GM23338 (cell line): ENCODE measurements at regions not wholly inside any gene's neighbourhood (a gene's known extent, or its start where the extent isn't known, plus 50 kb on each side); places are given as distances from the start of the nearest gene placed in this dataset.
"Not testable (repeated sequence)": the region's sequence is repeated elsewhere in the genome, so short reads cannot be mapped to it uniquely, and the experiment has no call there.

ENCODE experiments used
- ATAC-seq: fragments of 200-7000 bp; cut with Tn5 transposase; 3 replicates; pipeline ENCODE4 v1.9.1; 2020
- DNase-seq: peaks from one replicate; pipeline ENCODE4 v3.0.0-alpha.2; 2015; ENCODE audit warnings: low spot score
- H2AFZ ChIP-seq: fragments of 200-600 bp; sonication (generic); 2 replicates; pipeline ENCODE4 v1.8.0; 2016; ENCODE audit warnings: antibody characterized with exemption, mild to moderate bottlenecking, moderate library complexity
- H3F3A ChIP-seq: fragments of 200-600 bp; sonication (generic); replicated peaks from 2 replicates; pipeline ENCODE4 v1.8.0; 2017; ENCODE audit warnings: antibody characterized with exemption, mixed run types, low read depth
- H3K27ac ChIP-seq: fragments of 200-600 bp; sonication (generic); 2 replicates; pipeline ENCODE4 v1.6.1; 2016; ENCODE audit warnings: low read depth
- H3K27me3 ChIP-seq: fragments of 200-600 bp; sonication (generic); 2 replicates; pipeline ENCODE4 v1.8.0; 2016; ENCODE audit warnings: mild to moderate bottlenecking, mixed run types, moderate library complexity; ENCODE audit not compliant: insufficient read depth
- H3K36me3 ChIP-seq: fragments of 200-600 bp; sonication (generic); 2 replicates; pipeline ENCODE4 v1.8.0; 2016; ENCODE audit warnings: mild to moderate bottlenecking; ENCODE audit not compliant: insufficient read depth
- H3K4me1 ChIP-seq: fragments of 200-600 bp; sonication (generic); 2 replicates; pipeline ENCODE4 v1.8.0; 2016; ENCODE audit warnings: mild to moderate bottlenecking, moderate library complexity; ENCODE audit not compliant: insufficient read depth
- H3K4me2 ChIP-seq: fragments of 200-600 bp; sonication (generic); 2 replicates; pipeline ENCODE4 v1.7.1; 2017; ENCODE audit warnings: mixed run types
- H3K4me3 ChIP-seq: fragments of 200-600 bp; sonication (generic); 2 replicates; pipeline ENCODE4 v1.6.1; 2016; ENCODE audit warnings: mixed run types
- H3K79me2 ChIP-seq: fragments of 200-600 bp; sonication (generic); replicated peaks from 2 replicates; pipeline ENCODE4 v1.8.0; 2017; ENCODE audit warnings: mild to moderate bottlenecking; ENCODE audit not compliant: insufficient read depth
- H3K9me2 ChIP-seq: fragments of 200-600 bp; sonication (generic); 2 replicates; pipeline ENCODE4 v1.8.0; 2017; ENCODE audit not compliant: insufficient read depth
- H4K20me1 ChIP-seq: fragments of 200-600 bp; sonication (generic); replicated peaks from 2 replicates; pipeline ENCODE4 v1.8.0; 2017; ENCODE audit warnings: mild to moderate bottlenecking; ENCODE audit not compliant: insufficient read depth
- H3K27ac Mint-ChIP-seq: 2 replicates; pipeline ENCODE4 v1.8.0; 2020; ENCODE audit warnings: inconsistent platforms, mild to moderate bottlenecking, moderate library complexity, mixed read lengths
- H3K27me3 Mint-ChIP-seq: 3 replicates; pipeline ENCODE4 v1.8.0; 2022; ENCODE audit warnings: low read depth, mild to moderate bottlenecking, moderate library complexity, mixed read lengths, inconsistent platforms; ENCODE audit not compliant: insufficient read depth, poor library complexity
- H3K36me3 Mint-ChIP-seq: 3 replicates; pipeline ENCODE4 v1.8.0; 2021; ENCODE audit warnings: low read depth, mild to moderate bottlenecking, inconsistent platforms, moderate library complexity, mixed read lengths
- H3K4me1 Mint-ChIP-seq: 3 replicates; pipeline ENCODE4 v1.8.0; 2020; ENCODE audit warnings: mild to moderate bottlenecking, inconsistent platforms, mixed read lengths
- H3K4me3 Mint-ChIP-seq: 3 replicates; pipeline ENCODE4 v1.8.0; 2021; ENCODE audit warnings: moderate library complexity, mild to moderate bottlenecking, inconsistent platforms, mixed read lengths
- H3K9me3 Mint-ChIP-seq: 3 replicates; pipeline ENCODE4 v1.8.0; 2020; ENCODE audit warnings: moderate library complexity, mild to moderate bottlenecking, inconsistent platforms, mixed read lengths
- EZH2 ChIP-seq: fragments of 200-600 bp; sonication (generic); IDR thresholded peaks from one replicate; pipeline ENCODE4 v1.8.0; 2017; ENCODE audit warnings: antibody characterized with exemption, mild to moderate bottlenecking, low read depth; ENCODE audit not compliant: unreplicated experiment
- POLR2AphosphoS5 ChIP-seq: IDR thresholded peaks from 2 replicates; pipeline ENCODE4 v1.6.1; 2016; ENCODE audit warnings: antibody characterized with exemption, low read depth
- ZNF114 ChIP-seq: fragments of 250-450 bp; sonication (Bioruptor Pico); IDR thresholded peaks from 2 replicates; pipeline ENCODE4 v1.5.0; 2020; ENCODE audit warnings: mild to moderate bottlenecking, moderate library complexity
- TF ChIP-seq, protein P1 (sequence below): fragments of 250-450 bp; sonication (Bioruptor Pico); IDR thresholded peaks from 2 replicates; pipeline ENCODE4 v1.5.0; 2020; ENCODE audit warnings: mild to moderate bottlenecking, moderate library complexity

DNA sequence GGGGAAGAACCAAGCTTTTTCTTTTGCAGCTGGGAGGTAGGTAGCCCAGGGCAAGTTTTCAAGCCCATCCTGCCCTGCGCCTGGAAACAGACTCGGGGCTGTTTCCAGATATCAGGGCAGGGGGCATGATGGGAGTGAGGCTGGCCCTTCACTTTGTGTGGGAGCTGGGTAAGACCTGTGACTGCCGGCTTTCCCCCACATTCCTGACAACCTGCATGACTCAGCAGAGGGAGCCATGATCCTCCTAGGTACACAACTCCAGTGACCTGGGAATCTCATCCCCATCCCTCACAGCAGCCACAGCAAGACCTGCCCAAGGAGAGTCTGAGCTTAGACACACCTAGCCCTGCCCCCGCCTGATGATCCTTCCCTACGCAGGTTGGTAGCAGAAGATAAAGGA is 280.8 kb downstream of the SOX4 start:
- Histone ChIP-seq H3K79me2 (peaks cover 39% of the 10 kb centered on the region), H3K4me1 (peaks cover 20% of the 10 kb centered on the region), H2AFZ (no peak overlapping the region), H3K27me3 (no peaks in the 10 kb centered on the region), H3K27ac (no peak overlapping the region), H3K9me2 (no peaks in the 10 kb centered on the region), H3K4me2 (no peak overlapping the region), H3F3A (no peaks in the 10 kb centered on the region), H3K4me3 (no peak overlapping the region), H4K20me1 (0 out of 2 replicates have a peak, but pooled peaks cover 5% of the 10 kb centered on the region), H3K36me3 (no peaks in the 10 kb centered on the region)
- ATAC-seq (no peak), DNase-seq (no peak)
- TF ChIP-seq POLR2AphosphoS5, result no peak
- TF ChIP-seq EZH2, result no peak
- TF ChIP-seq, protein P1, sequence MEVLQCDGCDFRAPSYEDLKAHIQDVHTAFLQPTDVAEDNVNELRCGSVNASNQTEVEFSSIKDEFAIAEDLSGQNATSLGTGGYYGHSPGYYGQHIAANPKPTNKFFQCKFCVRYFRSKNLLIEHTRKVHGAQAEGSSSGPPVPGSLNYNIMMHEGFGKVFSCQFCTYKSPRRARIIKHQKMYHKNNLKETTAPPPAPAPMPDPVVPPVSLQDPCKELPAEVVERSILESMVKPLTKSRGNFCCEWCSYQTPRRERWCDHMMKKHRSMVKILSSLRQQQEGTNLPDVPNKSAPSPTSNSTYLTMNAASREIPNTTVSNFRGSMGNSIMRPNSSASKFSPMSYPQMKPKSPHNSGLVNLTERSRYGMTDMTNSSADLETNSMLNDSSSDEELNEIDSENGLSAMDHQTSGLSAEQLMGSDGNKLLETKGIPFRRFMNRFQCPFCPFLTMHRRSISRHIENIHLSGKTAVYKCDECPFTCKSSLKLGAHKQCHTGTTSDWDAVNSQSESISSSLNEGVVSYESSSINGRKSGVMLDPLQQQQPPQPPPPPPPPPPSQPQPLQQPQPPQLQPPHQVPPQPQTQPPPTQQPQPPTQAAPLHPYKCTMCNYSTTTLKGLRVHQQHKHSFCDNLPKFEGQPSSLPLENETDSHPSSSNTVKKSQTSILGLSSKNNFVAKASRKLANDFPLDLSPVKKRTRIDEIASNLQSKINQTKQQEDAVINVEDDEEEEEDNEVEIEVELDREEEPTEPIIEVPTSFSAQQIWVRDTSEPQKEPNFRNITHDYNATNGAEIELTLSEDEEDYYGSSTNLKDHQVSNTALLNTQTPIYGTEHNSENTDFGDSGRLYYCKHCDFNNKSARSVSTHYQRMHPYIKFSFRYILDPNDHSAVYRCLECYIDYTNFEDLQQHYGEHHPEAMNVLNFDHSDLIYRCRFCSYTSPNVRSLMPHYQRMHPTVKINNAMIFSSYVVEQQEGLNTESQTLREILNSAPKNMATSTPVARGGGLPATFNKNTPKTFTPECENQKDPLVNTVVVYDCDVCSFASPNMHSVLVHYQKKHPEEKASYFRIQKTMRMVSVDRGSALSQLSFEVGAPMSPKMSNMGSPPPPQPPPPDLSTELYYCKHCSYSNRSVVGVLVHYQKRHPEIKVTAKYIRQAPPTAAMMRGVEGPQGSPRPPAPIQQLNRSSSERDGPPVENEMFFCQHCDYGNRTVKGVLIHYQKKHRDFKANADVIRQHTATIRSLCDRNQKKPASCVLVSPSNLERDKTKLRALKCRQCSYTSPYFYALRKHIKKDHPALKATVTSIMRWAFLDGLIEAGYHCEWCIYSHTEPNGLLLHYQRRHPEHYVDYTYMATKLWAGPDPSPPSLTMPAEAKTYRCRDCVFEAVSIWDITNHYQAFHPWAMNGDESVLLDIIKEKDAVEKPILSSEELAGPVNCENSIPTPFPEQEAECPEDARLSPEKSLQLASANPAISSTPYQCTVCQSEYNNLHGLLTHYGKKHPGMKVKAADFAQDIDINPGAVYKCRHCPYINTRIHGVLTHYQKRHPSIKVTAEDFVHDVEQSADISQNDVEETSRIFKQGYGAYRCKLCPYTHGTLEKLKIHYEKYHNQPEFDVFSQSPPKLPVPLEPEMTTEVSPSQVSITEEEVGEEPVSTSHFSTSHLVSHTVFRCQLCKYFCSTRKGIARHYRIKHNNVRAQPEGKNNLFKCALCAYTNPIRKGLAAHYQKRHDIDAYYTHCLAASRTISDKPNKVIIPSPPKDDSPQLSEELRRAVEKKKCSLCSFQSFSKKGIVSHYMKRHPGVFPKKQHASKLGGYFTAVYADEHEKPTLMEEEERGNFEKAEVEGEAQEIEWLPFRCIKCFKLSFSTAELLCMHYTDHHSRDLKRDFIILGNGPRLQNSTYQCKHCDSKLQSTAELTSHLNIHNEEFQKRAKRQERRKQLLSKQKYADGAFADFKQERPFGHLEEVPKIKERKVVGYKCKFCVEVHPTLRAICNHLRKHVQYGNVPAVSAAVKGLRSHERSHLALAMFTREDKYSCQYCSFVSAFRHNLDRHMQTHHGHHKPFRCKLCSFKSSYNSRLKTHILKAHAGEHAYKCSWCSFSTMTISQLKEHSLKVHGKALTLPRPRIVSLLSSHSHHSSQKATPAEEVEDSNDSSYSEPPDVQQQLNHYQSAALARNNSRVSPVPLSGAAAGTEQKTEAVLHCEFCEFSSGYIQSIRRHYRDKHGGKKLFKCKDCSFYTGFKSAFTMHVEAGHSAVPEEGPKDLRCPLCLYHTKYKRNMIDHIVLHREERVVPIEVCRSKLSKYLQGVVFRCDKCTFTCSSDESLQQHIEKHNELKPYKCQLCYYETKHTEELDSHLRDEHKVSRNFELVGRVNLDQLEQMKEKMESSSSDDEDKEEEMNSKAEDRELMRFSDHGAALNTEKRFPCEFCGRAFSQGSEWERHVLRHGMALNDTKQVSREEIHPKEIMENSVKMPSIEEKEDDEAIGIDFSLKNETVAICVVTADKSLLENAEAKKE (CRISPR knock-in tag), result no peak
- no peak for TF ChIP-seq ZNF114 (CRISPR knock-in tag)
- H3K4me3 Mint-ChIP-seq, result no peak overlapping the region
- H3K27ac Mint-ChIP-seq, result peak overlapping the region; percentile 90; the same call in 1 of the 2 replicates
- H3K36me3 Mint-ChIP-seq, result peaks cover 39% of the 10 kb centered on the region
- no peaks in the 10 kb centered on the region for H3K9me3 Mint-ChIP-seq
- peaks cover 37% of the 10 kb centered on the region for H3K4me1 Mint-ChIP-seq
- peaks cover 8% of the 10 kb centered on the region for H3K27me3 Mint-ChIP-seq

DNA sequence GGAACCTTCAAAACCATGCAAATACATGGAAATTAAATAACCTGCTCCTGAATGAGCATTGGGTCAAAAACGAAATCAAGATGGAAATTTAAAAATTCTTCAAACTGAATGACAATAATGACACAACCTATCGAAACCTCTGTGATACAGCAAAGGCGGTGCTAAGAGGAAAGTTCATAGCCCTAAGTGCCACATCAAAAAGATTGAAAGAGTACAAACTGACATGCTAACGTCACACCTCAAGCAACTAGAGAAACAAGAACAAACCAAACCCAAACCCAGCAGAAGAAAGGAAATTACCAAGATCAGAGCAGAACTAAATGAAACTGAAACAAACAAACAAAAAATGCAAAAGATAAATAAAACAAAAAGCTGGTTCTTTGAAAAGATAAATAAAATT is 283.5 kb downstream of the SOX4 start:
- H3K9me3 Mint-ChIP-seq, ATAC-seq, H3K27ac ChIP-seq, H2AFZ ChIP-seq, H3K27ac Mint-ChIP-seq, H3F3A ChIP-seq, DNase-seq, H3K36me3 ChIP-seq, H3K9me2 ChIP-seq, H3K27me3 Mint-ChIP-seq, H3K4me3 Mint-ChIP-seq, H3K4me1 ChIP-seq, H3K4me2 ChIP-seq, H3K4me3 ChIP-seq, H3K27me3 ChIP-seq, H4K20me1 ChIP-seq: not testable (repeated sequence)
- Mint-ChIP-seq H3K4me1 (peaks cover 16% of the 10 kb centered on the region), H3K36me3 (peaks cover 39% of the 10 kb centered on the region)
- H3K79me2 ChIP-seq, result peaks cover 27% of the 10 kb centered on the region

DNA sequence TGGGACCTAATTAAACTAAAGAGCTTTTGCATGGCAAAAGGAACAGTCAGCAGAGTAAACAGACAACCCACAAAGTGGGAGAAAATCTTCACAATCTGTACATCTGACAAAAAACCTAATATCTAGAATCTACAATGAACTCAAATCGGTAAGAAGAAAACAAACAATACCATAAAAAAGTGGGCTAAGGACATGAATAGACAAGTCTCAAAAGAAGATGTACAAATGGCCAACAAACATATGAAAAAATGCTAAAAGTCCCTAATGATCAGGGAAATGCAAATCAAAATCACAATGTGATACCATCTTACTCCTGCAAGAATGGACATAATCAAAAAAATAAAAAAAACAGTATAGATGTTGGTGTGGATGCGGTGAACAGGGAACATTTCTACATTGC is 286.7 kb downstream of the SOX4 start:
- not testable (repeated sequence) for H3K9me3 Mint-ChIP-seq, H3K27me3 Mint-ChIP-seq, H3K4me1 Mint-ChIP-seq, H3K27me3 ChIP-seq, H3K4me3 Mint-ChIP-seq, H3K27ac ChIP-seq, H3K9me2 ChIP-seq, H2AFZ ChIP-seq, H3K36me3 ChIP-seq, DNase-seq, H3F3A ChIP-seq, ATAC-seq, H3K4me1 ChIP-seq, H3K27ac Mint-ChIP-seq, H3K4me3 ChIP-seq, H4K20me1 ChIP-seq, H3K4me2 ChIP-seq
- H3K36me3 Mint-ChIP-seq, result peaks cover 20% of the 10 kb centered on the region; the same call in 2 of the 3 replicates
- peaks cover 25% of the 10 kb centered on the region for H3K79me2 ChIP-seq
